NT2/D1 (cell line): ENCODE measurements at regions not wholly inside any gene's neighbourhood (a gene's known extent, or its start where the extent isn't known, plus 50 kb on each side); places are given as distances from the start of the nearest gene placed in this dataset.

Source experiments
- SUZ12 ChIP-seq: IDR thresholded peaks from 2 replicates; pipeline ENCODE4 v1.6.1; 2011; ENCODE audit not compliant: insufficient read length, insufficient read depth; ENCODE audit errors: extremely low read depth
- YY1 ChIP-seq: IDR thresholded peaks from 2 replicates; pipeline ENCODE4 v1.6.1; 2011; ENCODE audit not compliant: insufficient read length, insufficient read depth

DNA sequence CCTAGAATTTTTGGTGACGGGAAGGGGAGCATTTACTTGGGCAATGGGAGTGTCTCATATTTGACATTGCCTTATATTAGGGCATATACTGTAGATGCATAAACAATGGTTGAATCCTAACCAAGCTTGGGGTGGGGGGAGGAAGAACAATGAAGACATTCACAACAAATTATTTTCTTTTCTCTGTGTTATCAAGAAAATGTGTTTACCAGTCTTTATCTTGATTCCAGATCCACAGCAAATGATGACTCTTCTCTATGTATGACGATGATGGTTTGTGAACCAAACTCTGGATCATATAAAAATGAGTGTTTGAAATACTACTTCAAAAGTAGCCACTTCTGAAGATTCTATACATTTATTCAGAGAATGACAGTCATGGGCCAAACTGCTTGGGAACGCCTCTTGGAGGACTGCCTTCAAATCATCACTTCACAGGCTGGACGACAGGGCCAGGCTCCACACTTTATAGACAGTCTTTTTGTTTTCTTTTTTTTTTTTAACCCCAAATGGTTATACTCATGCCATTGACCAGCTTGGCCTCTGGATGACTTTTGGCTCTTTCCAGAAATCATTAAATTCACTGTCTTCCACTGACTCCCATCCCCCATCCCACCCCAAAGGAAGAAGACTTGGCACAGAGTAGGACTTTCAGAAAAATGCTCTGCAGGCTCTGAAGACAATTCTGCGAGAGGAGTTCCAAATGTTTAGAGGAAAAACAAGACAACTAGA lies 123.8 kb upstream of the LIFR start:
- TF ChIP-seq SUZ12 (no peak), YY1 (no peak)
